ENCODE measurements at regions not wholly inside any gene's neighbourhood (a gene's known extent, or its start where the extent isn't known, plus 50 kb on each side); places are given as distances from the start of the nearest gene placed in this dataset.
"Not testable (repeated sequence)": the region's sequence is repeated elsewhere in the genome, so short reads cannot be mapped to it uniquely, and the experiment has no call there.

DNA sequence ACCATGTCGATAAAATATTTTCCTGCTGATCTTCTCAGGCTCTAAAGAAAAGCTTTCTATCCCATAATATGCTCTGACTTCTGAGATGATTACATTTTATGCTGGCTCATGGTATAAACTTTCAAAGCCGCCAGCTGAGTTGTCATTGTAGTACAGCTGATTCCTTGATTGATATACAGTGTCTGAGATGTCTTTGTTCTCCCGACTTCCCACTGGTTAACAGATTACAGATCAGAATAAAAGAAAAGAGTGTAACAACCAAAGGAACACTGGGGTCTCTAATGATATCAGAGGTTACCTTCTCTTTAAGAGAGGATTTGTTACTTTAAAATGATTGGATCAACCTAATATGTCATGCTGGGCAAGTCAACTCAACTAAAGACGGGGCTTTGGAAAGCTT is 485.4 kb upstream of the LRRC7 start:
- DNase-seq (ENCODE audit: low read depth), result no peak

GRCh38 chr1:69086148-69086547 is 481.6 kb upstream of the LRRC7 start:
- DNase-seq (ENCODE audit: low read depth), result no peak

GRCh38 chr1:69088571-69088970 is 479.2 kb upstream of the LRRC7 start:
- no peak for DNase-seq (ENCODE audit: low read depth)

DNA sequence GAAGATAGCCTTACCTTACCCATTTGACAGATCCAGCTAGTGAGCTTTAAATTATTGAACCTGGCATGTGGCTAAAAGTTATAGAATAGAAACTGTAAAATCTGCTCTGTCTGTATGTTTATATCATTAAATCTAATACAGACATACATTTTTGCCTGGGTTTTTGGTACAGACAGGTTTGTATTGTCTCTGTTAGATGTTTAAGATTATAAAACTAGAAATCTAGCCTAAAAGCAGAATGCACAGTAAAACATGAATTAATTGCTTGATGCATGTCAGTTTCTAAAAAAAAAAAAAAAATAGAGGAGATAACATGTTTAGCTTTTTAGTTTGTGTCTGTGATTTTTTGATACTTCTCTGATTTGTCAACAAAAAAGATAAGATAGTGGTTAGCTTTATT is 477.6 kb upstream of the LRRC7 start:
- DNase-seq (ENCODE audit: low read depth), result no peak

GRCh38 chr1:69090752-69091151 is 477.0 kb upstream of the LRRC7 start:
- no peak for DNase-seq (ENCODE audit: low read depth)

DNA sequence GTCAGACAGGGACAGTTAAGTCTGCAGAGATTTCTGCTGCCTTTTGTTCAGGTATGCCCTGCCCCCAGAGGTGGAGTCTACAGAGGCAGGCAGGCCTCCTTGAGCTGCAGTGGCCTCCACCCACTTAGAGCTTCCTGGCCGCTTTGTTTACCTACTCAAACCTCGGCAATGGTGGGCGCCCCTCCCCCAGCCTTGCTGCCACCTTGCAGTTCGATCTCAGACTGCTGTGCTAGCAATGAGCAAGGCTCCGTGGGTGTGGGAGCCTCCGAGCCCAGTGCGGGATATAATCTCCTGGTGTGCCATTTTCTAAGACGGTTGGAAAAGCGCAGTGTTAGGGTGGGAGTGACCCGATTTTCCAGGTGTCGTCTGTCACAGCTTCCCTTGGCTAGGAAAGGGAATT is 465.7 kb upstream of the LRRC7 start:
- DNase-seq (ENCODE audit: low read depth), result not testable (repeated sequence)

DNA sequence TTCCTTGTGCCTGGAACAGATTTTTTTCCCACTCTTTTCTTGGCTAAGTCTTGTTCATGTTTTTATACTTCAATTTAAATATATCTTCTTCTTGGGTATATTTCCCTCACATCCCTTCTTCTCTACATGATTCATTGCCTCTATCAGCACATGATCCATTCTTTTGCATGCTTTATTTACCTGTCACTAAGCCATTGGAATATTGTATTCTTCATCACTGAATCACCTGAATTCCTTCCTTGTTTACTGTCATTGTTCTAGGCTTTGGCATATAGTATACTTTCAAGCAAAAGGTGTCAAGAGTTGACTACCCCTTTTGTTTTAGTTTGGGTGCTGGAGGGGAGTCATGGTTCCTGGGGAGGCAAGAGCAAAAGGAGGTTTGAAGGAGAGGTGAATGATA is 464.5 kb upstream of the LRRC7 start:
- DNase-seq (ENCODE audit: low read depth), result no peak

DNA sequence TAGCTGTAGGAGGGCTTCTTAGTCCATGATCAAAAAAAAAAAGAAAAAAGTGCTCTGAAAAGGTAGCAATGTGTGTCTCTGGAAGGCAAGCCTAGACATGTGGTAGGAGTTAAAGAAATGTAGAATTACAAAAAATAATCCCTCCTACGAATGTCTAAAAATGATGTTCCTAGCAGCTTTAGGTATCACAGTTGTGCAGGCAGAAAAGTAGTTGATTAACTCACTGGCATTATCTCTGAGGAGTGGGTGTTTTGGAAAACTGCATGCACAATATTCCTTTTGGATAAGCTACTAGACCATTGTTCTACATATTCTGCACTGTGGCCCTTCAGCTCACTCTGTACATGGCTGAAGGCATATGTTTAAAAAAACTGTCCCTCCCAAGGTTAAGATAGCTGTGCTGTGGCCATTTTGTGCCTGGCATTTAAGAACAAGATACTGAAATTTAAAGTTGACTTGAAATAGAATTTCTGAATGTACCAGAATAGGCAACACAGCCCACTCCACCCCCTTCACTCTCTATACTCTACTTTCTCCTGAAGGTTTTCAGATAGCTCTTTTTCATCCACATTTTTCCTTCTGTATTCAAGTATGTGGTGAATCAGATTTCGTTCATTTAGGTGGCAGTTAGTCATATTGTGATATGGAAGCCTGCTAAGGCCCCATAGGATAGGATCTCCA is 463.9 kb upstream of the LRRC7 start:
- no peak for DNase-seq (ENCODE audit: low read depth)

GRCh38 chr1:69104894-69105293 is 462.8 kb upstream of the LRRC7 start:
- DNase-seq (ENCODE audit: low read depth), result no peak

DNA sequence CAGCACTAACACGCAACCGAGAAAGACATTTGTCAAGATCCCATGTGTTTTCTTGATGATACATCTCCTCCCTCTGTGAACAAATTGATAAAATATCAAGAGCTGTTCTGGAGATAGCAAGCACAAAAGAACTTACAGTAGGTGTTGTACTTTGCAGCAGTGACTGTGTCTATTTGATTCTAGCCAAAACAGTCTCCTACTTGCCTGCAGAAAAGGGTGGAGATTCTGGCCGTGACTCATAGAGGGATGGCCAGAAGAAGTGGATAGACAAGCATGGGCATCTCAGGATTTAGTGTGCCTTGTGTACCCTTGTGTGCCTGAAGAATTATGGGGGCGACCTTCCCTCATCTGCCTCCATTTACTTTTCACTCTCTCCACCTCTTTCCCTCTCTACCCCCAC is 458.4 kb upstream of the LRRC7 start:
- no peak for DNase-seq (ENCODE audit: low read depth)

DNA sequence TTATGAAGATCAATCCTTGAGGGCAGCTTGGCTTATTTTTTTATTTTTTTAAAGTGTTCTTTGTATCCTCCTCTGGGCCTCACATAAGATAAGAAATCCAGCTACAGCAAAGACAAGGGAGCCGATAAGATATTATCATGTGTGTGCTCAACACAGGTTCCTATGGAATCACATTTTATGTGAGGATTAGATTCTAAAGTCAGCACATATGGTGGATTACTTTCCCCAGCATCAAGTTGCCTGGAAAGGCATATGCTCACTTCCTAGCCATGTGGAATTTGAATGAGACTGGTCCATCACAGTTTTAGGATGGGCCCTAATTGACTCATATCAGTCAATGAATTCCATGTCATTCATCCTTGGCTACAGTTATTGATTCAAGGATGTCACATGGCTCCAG is 456.9 kb upstream of the LRRC7 start:
- DNase-seq (ENCODE audit: low read depth), result no peak

GRCh38 chr1:69120126-69120741 is 447.5 kb upstream of the LRRC7 start:
- not testable (repeated sequence) for DNase-seq (ENCODE audit: low read depth)

DNA sequence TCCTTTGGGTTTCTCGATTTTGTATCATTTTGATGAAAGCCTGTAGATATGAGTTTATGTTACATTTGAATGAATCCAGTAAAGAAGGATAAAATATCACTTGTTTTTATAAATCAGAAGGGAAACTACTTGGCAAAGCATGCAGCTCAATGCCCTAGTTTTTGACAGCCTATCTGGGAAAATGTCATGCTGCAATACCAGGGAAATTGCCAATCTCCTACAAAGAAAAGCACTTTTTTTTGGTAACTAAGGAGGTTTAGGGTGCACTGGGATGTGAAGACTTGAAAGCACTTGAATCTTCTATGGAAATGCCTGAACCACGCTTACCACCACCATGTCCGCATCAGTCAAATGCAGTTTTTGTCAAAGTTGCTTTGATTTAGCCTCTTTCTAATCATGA is 446.9 kb upstream of the LRRC7 start:
- no peak for DNase-seq (ENCODE audit: low read depth)

- DNase-seq (ENCODE audit: low read depth), result no peak
Measured at GRCh38 chr1:69121723-69122122, 446.0 kb upstream of the LRRC7 start.

GRCh38 chr1:69122373-69122772 is 445.3 kb upstream of the LRRC7 start:
- no peak for DNase-seq (ENCODE audit: low read depth)

- DNase-seq (ENCODE audit: low read depth), result no peak
Measured at GRCh38 chr1:69123486-69123885, 444.2 kb upstream of the LRRC7 start.

DNA sequence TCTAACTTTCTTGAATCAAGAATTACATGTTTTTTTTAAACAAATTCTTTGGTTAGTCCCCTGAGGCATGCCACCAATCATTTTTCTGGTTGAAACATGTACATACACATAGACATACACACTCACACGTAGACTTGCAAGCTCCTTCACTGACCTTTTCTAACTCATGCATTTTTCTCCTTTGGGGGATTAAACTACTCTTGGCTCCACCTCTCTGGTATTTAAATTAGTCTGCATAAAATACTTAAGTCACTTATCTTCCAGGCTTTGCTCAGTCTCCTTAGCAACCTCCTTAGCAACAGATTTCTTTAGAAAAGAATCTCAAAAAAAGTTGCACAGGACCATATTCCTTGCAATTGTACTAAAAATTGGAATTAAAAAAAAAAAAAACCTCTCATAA is 440.9 kb upstream of the LRRC7 start:
- no peak for DNase-seq (ENCODE audit: low read depth)

DNA sequence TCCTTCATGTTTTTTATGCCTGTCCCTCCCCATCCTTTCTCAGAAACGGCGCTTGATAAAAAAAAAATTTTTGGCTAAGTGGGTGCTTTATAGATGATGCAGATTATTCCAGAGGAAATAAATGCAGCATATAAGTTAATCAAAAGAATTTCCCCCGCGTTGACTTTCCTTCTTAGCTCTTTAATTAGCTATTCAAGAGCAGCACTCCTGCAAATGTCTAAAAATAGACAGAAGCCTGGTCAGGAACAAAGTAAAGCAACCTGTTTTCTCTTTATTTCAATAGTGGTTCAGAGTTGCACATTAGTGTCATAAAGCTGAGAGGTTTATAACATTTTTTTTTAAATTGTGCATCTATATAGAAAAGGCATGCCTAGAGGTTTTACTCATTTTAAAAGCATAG is 439.5 kb upstream of the LRRC7 start:
- DNase-seq (ENCODE audit: low read depth), result no peak

- no peak for DNase-seq (ENCODE audit: low read depth)
Measured at GRCh38 chr1:69129538-69129937, 438.2 kb upstream of the LRRC7 start.

DNA sequence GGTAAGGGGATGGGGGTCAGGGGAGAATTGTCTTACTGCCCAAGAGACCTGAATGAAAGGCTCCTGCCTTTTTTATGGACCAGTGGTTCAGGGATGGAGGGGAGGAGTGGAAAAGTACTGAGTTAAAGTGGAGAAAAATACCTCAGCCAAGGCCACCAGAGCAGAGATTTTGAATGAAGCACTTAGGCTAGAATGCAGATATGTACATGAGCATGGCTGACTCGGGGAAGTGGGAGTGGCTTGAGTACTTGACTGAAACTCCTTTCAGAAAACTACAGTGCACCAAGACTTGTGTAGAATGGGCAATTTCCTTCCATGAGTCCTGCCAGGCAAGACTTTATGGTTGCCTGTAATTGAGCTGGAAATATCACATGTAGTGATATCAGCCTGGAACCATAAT is 429.6 kb upstream of the LRRC7 start:
- no peak for DNase-seq (ENCODE audit: low read depth)

GRCh38 chr1:69139007-69139406 is 428.7 kb upstream of the LRRC7 start:
- DNase-seq (ENCODE audit: low read depth), result no peak

DNA sequence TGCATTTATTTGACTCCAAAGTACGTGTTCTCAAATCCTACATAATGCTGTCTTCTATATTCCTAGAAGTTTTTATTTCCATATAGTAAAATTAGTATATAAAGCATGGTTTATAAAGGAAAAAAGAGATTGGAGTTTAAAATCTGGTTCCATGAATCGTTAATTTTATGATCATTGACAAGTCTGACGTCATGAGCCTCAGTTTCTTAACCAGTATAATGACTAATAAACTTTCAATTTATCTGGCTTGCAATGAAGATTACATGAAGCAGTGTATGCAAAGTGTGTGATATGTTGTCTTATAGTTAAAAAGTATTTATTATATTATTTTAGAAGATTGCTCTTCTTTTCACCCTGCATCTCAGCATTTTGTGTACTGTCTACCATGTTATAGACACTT is 421.4 kb upstream of the LRRC7 start:
- DNase-seq (ENCODE audit: low read depth), result no peak

DNA sequence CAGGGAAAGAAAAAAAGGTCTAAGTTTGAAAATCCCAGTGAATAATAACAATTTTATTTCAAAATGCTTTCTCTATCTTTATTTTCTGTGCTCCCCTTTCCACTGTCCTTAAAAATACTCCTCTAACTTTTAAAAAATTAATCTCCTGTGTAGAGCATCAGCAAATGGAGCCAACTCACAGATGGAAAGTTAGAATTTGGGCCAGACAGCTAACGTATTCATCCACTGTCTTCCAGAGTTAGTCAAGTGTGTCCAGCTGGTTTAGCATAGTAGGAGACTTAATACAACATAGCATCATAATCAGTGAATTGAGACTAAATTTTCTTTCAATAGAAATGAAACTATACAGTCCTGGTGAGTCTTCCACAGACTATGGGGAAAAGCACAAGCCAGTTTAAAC is 419.0 kb upstream of the LRRC7 start:
- no peak for DNase-seq (ENCODE audit: low read depth)

DNA sequence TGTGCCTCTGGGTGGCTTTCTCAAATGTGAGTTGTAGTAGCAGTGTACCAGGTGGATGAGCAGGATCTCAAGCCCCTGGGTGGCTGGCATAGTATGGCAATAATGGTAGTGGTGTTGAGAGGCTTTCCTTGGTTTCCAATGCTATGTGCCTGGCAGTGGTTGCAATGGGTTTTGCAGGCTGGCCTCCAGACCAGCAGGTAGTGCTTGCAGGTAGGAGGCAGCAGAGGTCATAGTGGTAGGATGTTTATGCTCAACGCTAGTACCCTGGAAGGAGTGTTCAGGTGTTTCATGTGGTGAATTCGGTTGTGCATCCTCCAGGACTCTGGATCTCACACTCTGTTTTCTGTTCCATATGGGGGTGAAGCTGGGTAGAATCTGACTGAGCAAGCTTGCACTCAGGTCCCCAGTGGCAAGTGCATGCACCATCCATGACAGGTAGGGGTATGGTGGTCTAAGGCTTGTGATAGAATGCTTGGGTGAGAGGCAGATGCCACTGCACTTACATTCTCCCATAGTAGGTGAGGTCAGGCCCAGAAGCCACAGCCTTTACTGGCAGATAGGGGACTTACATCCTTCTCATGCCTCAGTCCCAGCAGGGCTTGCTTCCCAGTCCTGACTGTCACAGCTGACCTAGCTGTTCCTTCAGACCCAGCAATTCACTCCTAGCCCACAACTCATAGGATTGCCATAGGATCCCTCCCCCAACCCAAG is 410.5 kb upstream of the LRRC7 start:
- no peak for DNase-seq (ENCODE audit: low read depth)
